ENCODE measurements at regions not wholly inside any gene's neighbourhood (a gene's known extent, or its start where the extent isn't known, plus 50 kb on each side); places are given as distances from the start of the nearest gene placed in this dataset.

- Mint-ChIP-seq H3K4me1 (no peaks in the 10 kb centered on the region), H3K36me3 (no peaks in the 10 kb centered on the region), H3K27ac (no peak overlapping the region), H3K9me3 (peaks cover 10% of the 10 kb centered on the region; the same call in 1 of the 2 replicates), H3K27me3 (ENCODE audit: low read depth) (no peaks in the 10 kb centered on the region), H3K4me3 (no peak overlapping the region)
- ATAC-seq: no peak
- DNase-seq (ENCODE audit: low spot score): no peak
- TF ChIP-seq, protein P1, sequence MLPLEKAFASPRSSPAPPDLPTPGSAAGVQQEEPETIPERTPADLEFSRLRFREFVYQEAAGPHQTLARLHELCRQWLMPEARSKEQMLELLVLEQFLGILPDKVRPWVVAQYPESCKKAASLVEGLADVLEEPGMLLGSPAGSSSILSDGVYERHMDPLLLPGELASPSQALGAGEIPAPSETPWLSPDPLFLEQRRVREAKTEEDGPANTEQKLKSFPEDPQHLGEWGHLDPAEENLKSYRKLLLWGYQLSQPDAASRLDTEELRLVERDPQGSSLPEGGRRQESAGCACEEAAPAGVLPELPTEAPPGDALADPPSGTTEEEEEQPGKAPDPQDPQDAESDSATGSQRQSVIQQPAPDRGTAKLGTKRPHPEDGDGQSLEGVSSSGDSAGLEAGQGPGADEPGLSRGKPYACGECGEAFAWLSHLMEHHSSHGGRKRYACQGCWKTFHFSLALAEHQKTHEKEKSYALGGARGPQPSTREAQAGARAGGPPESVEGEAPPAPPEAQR (CRISPR knock-in tag; IDR thresholded peaks at IDR 0.05): no peak
- TF ChIP-seq ELF4 (CRISPR knock-in tag; IDR thresholded peaks at IDR 0.05; ENCODE audit: low read depth) (no peak), MAX (CRISPR knock-in tag; IDR thresholded peaks at IDR 0.05) (no peak), FOXJ3 (CRISPR knock-in tag; IDR thresholded peaks at IDR 0.05; ENCODE audit: borderline replicate concordance) (no peak), ZNF263 (CRISPR knock-in tag; IDR thresholded peaks at IDR 0.05; ENCODE audit: low read depth) (no peak), ETV6 (CRISPR knock-in tag; IDR thresholded peaks at IDR 0.05) (no peak), ESRRA (CRISPR knock-in tag; IDR thresholded peaks at IDR 0.05; ENCODE audit: borderline replicate concordance) (no peak), NFYB (CRISPR knock-in tag; conservative IDR thresholded peaks at IDR 0.05; ENCODE audit: low read depth) (no peak)
- TF ChIP-seq, protein P2, sequence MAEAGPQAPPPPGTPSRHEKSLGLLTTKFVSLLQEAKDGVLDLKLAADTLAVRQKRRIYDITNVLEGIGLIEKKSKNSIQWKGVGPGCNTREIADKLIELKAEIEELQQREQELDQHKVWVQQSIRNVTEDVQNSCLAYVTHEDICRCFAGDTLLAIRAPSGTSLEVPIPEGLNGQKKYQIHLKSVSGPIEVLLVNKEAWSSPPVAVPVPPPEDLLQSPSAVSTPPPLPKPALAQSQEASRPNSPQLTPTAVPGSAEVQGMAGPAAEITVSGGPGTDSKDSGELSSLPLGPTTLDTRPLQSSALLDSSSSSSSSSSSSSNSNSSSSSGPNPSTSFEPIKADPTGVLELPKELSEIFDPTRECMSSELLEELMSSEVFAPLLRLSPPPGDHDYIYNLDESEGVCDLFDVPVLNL (CRISPR knock-in tag; IDR thresholded peaks at IDR 0.05; ENCODE audit: borderline replicate concordance, low read depth): no peak
- TF ChIP-seq, protein P3, sequence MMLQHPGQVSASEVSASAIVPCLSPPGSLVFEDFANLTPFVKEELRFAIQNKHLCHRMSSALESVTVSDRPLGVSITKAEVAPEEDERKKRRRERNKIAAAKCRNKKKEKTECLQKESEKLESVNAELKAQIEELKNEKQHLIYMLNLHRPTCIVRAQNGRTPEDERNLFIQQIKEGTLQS (CRISPR knock-in tag; conservative IDR thresholded peaks at IDR 0.05): no peak
- POLR2A ChIA-PET: no interaction called here
- CTCF ChIA-PET: no interaction called here
Observed at GRCh38 chr18:76644580-76644979, 149.5 kb upstream of the ZNF516 start.

DNA sequence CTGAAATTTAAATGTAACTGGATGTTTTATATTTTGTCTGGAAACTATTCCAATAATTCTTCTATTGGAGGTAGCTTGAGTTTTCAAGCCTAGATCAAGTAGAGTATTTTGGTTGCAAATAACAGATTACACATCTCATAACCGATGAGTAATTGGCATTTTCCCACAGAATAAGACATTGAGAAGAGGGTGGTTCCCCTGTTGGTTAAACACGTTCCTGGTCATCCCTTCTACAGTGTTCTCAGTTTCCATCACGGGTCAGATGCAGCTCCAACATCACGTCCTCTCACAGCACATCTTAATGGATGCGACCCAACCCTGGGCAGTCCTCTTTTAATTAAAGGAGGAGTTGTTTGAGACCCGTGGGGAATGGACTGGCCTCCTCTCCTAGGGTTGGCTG, 149.0 kb upstream of the ZNF516 start:
- POLR2A ChIA-PET: no interaction called here

GRCh38 chr18:76643199-76643598, 148.2 kb upstream of the ZNF516 start:
- H3K27ac Mint-ChIP-seq: no peak overlapping the region
- H3K4me1 Mint-ChIP-seq: peaks cover 4% of the 10 kb centered on the region; the same call in 1 of the 2 replicates
- ATAC-seq (no peak), DNase-seq (ENCODE audit: low spot score) (no peak)
- no peaks in the 10 kb centered on the region for H3K36me3 Mint-ChIP-seq
- no peak for TF ChIP-seq EMX1 (CRISPR knock-in tag; IDR thresholded peaks at IDR 0.05)
- no peak for TF ChIP-seq PREB (CRISPR knock-in tag; IDR thresholded peaks at IDR 0.05; ENCODE audit: borderline replicate concordance)
- H3K27me3 Mint-ChIP-seq (ENCODE audit: low read depth): no peaks in the 10 kb centered on the region
- no peak overlapping the region for H3K4me3 Mint-ChIP-seq
- POLR2A ChIA-PET: no interaction called here
- CTCF ChIA-PET: interaction anchor here (1.2 to 2.0 kb wide), 2 partner anchors 15 to 44 kb away, joined by 3 to 7 read pairs; no protein-coding TSS in a partner anchor
- H3K9me3 Mint-ChIP-seq: peaks cover 10% of the 10 kb centered on the region; the same call in 1 of the 2 replicates

More for the DNA sequence above, 149.0 kb upstream of the ZNF516 start:
- ATAC-seq (no peak), DNase-seq (ENCODE audit: low spot score) (no peak)
- Mint-ChIP-seq H3K36me3 (no peaks in the 10 kb centered on the region), H3K9me3 (peaks cover 10% of the 10 kb centered on the region; the same call in 1 of the 2 replicates), H3K4me1 (peaks cover 2% of the 10 kb centered on the region; the same call in 1 of the 2 replicates), H3K4me3 (no peak overlapping the region), H3K27ac (no peak overlapping the region), H3K27me3 (ENCODE audit: low read depth) (no peaks in the 10 kb centered on the region)
- no peak for TF ChIP-seq ZNF416 (CRISPR knock-in tag; IDR thresholded peaks at IDR 0.05)
- CTCF ChIA-PET: no interaction called here

- Mint-ChIP-seq H3K4me1 (peaks cover 4% of the 10 kb centered on the region; the same call in 1 of the 2 replicates), H3K27me3 (ENCODE audit: low read depth) (no peaks in the 10 kb centered on the region), H3K4me3 (no peak overlapping the region), H3K9me3 (peaks cover 10% of the 10 kb centered on the region; the same call in 1 of the 2 replicates), H3K27ac (no peak overlapping the region), H3K36me3 (no peaks in the 10 kb centered on the region)
- CTCF ChIA-PET: interaction anchor here (0.7 kb wide), 1 partner anchor 47 kb away, joined by 3 read pairs; no protein-coding TSS in a partner anchor
- POLR2A ChIA-PET: no interaction called here
- DNase-seq (ENCODE audit: low spot score): no peak
- ATAC-seq: no peak
- TF ChIP-seq, protein P4, sequence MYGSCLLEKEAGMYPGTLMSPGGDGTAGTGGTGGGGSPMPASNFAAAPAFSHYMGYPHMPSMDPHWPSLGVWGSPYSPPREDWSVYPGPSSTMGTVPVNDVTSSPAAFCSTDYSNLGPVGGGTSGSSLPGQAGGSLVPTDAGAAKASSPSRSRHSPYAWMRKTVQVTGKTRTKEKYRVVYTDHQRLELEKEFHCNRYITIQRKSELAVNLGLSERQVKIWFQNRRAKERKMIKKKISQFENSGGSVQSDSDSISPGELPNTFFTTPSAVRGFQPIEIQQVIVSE (CRISPR knock-in tag; IDR thresholded peaks at IDR 0.05; ENCODE audit: borderline replicate concordance): no peak
- TF ChIP-seq FOXJ3 (CRISPR knock-in tag; IDR thresholded peaks at IDR 0.05; ENCODE audit: borderline replicate concordance) (no peak), GRHL2 (CRISPR knock-in tag; IDR thresholded peaks at IDR 0.05; ENCODE audit: insufficient replicate concordance, severe bottlenecking) (no peak), GABPB1 (CRISPR knock-in tag; IDR thresholded peaks at IDR 0.05) (no peak), FOXK1 (CRISPR knock-in tag; IDR thresholded peaks at IDR 0.05) (no peak), NFYB (CRISPR knock-in tag; conservative IDR thresholded peaks at IDR 0.05; ENCODE audit: low read depth) (no peak), ZNF423 (CRISPR knock-in tag; IDR thresholded peaks at IDR 0.05) (no peak)
- TF ChIP-seq, protein P3 (CRISPR knock-in tag; conservative IDR thresholded peaks at IDR 0.05): no peak
Observed at GRCh38 chr18:76640438-76640837, 145.4 kb upstream of the ZNF516 start.
